GM12878 (cell line): ENCODE measurements at regions not wholly inside any gene's neighbourhood (a gene's known extent, or its start where the extent isn't known, plus 50 kb on each side); places are given as distances from the start of the nearest gene placed in this dataset.

Source experiments
- CREM ChIP-seq: IDR thresholded peaks from 2 replicates; pipeline ENCODE4 v1.6.1; 2014; ENCODE audit warnings: antibody characterized with exemption, low read depth
- EZH2 ChIP-seq: IDR thresholded peaks from 2 replicates; pipeline ENCODE4 v1.6.1; 2012; ENCODE audit warnings: low read depth, mild to moderate bottlenecking, control low read depth, inconsistent platforms, low read length, borderline replicate concordance; ENCODE audit not compliant: control insufficient read depth
- FOXK2 ChIP-seq: fragments of 450-650 bp; IDR thresholded peaks from 2 replicates; pipeline ENCODE4 v1.6.1; 2017; ENCODE audit warnings: mild to moderate bottlenecking, moderate library complexity
- FOXM1 ChIP-seq: IDR thresholded peaks from 2 replicates; pipeline ENCODE4 v1.6.1; 2012; ENCODE audit warnings: low read depth, mild to moderate bottlenecking, inconsistent platforms, low read length, moderate library complexity
- NRF1 ChIP-seq: conservative IDR thresholded peaks from 2 replicates; pipeline ENCODE4 v1.6.1; 2011; ENCODE audit warnings: mild to moderate bottlenecking, low read depth, low read length, improper control_type of control experiment
- POLR2AphosphoS2 ChIP-seq: IDR thresholded peaks from 2 replicates; pipeline ENCODE4 v1.6.1; 2011; ENCODE audit warnings: low read depth, mild to moderate bottlenecking, low read length, improper control_type of control experiment, moderate library complexity
- TF ChIP-seq, protein P1 (sequence below), 3 experiments: IDR thresholded peaks in 2 of 3; conservative IDR thresholded peaks in 1 of 3; 2 replicates each; pipeline ENCODE4 v1.5.1; 2011; ENCODE audit warnings: low read depth in 3 of 3, low read length in 3 of 3, mild to moderate bottlenecking in 3 of 3, control low read depth in 2 of 3, moderate library complexity in 2 of 3, inconsistent platforms in 1 of 3, mixed read lengths in 1 of 3; ENCODE audit not compliant: control insufficient read depth in 2 of 3, insufficient read depth in 1 of 3; ENCODE audit errors: extremely low read depth in 1 of 3

DNA sequence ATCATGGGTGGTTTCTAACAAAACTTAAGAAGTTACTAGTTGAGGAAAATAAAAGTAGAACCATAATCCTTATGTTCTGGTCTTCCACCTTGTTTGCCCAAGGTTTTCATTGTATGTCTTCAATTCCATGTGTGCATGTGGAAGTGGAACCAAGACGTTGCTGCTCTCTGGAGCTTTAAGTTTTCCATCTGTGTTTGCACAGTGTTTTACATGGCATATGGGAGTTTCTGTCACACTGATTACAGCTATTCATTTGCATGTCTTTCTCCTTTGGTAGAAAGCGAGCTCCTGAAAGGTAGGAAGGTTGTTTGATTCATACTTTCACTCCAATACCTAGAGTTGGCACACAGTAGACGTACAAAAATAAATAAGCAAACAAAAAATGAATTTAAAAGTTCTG, 112.6 kb upstream of the LUZP2 start:
- TF ChIP-seq CREM = no peak
- TF ChIP-seq FOXK2 = no peak
- TF ChIP-seq FOXM1 = no peak
- no peak for TF ChIP-seq POLR2AphosphoS2
- TF ChIP-seq, protein P1, sequence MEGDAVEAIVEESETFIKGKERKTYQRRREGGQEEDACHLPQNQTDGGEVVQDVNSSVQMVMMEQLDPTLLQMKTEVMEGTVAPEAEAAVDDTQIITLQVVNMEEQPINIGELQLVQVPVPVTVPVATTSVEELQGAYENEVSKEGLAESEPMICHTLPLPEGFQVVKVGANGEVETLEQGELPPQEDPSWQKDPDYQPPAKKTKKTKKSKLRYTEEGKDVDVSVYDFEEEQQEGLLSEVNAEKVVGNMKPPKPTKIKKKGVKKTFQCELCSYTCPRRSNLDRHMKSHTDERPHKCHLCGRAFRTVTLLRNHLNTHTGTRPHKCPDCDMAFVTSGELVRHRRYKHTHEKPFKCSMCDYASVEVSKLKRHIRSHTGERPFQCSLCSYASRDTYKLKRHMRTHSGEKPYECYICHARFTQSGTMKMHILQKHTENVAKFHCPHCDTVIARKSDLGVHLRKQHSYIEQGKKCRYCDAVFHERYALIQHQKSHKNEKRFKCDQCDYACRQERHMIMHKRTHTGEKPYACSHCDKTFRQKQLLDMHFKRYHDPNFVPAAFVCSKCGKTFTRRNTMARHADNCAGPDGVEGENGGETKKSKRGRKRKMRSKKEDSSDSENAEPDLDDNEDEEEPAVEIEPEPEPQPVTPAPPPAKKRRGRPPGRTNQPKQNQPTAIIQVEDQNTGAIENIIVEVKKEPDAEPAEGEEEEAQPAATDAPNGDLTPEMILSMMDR (IDR thresholded peaks at IDR 0.05 in 2 of 3, conservative IDR thresholded peaks at IDR 0.05 in 1 of 3; ENCODE audit: control insufficient read depth in 2 of 3, extremely low read depth in 1 of 3, insufficient read depth in 1 of 3, low read depth in 3 of 3, low read length in 3 of 3) = no peak
- no peak for TF ChIP-seq EZH2
- no peak for TF ChIP-seq NRF1
